Epithelial cell of proximal tubule (primary cell): ENCODE measurements at regions not wholly inside any gene's neighbourhood (a gene's known extent, or its start where the extent isn't known, plus 50 kb on each side); places are given as distances from the start of the nearest gene placed in this dataset.

ENCODE experiments used
- DNase-seq: peaks from one replicate; pipeline ENCODE4 v3.0.0-alpha.2; 2011; ENCODE audit warnings: low read depth
- H3K4me3 ChIP-seq: 2 replicates; pipeline ENCODE4 v1.5.1; 2011; ENCODE audit warnings: low read depth, mild to moderate bottlenecking, low read length
- CTCF ChIP-seq: conservative IDR thresholded peaks from 2 replicates; pipeline ENCODE4 v1.5.1; 2012; ENCODE audit warnings: low read depth, mild to moderate bottlenecking, low read length

GRCh38 chr5:2187687-2188086, 305.0 kb upstream of the IRX4 start:
- TF ChIP-seq CTCF = no peak
- H3K4me3 ChIP-seq = no peak overlapping the region
- no peak for DNase-seq

- H3K4me3 ChIP-seq = no peak overlapping the region
- no peak for TF ChIP-seq CTCF
- no peak for DNase-seq
These were observed 304.4 kb upstream of the IRX4 start for GRCh38 chr5:2187156-2187555.

- no peak overlapping the region for H3K4me3 ChIP-seq
- no peak for TF ChIP-seq CTCF
- no peak for DNase-seq
These were observed 303.8 kb upstream of the IRX4 start for GRCh38 chr5:2186472-2187015.

GRCh38 chr5:2185646-2186471, 303.1 kb upstream of the IRX4 start:
- TF ChIP-seq CTCF = no peak
- no peak overlapping the region for H3K4me3 ChIP-seq
- DNase-seq = no peak

- no peak for DNase-seq
- TF ChIP-seq CTCF = no peak
- H3K4me3 ChIP-seq = no peak overlapping the region
These were observed 302.1 kb upstream of the IRX4 start for GRCh38 chr5:2184563-2185540.

- no peak overlapping the region for H3K4me3 ChIP-seq
- no peak for TF ChIP-seq CTCF
- DNase-seq = no peak
These were observed 301.3 kb upstream of the IRX4 start for GRCh38 chr5:2184026-2184366.
